Liver (tissue), 7 donors: ENCODE measurements at regions not wholly inside any gene's neighbourhood (a gene's known extent, or its start where the extent isn't known, plus 50 kb on each side); places are given as distances from the start of the nearest gene placed in this dataset.

Source experiments
- DNase-seq: peaks from one replicate; pipeline ENCODE4 v3.0.0-alpha.2; 2017; ENCODE audit warnings: low spot score
- H3K27ac ChIP-seq, 2 donors: one replicate each; pipeline ENCODE4 v1.7.0; 2013; ENCODE audit warnings: inconsistent platforms in 2 of 2, low read length in 2 of 2, control low read depth in 1 of 2, low read depth in 1 of 2, mild to moderate bottlenecking in 1 of 2
- H3K27me3 ChIP-seq, 4 donors: one replicate each; pipeline versions ENCODE4 v1.6.1 to v1.7.0; 2013; ENCODE audit warnings: low read length in 3 of 4, inconsistent platforms in 1 of 4, mild to moderate bottlenecking in 1 of 4, moderate library complexity in 1 of 4; ENCODE audit not compliant: control insufficient read depth in 4 of 4, insufficient read depth in 4 of 4
- H3K36me3 ChIP-seq, 4 donors: one replicate each; pipeline versions ENCODE4 v1.6.1 to v1.7.0; 2013; ENCODE audit warnings: low read length in 3 of 4, mild to moderate bottlenecking in 3 of 4, low read depth in 1 of 4, moderate library complexity in 1 of 4; ENCODE audit not compliant: control insufficient read depth in 4 of 4, insufficient read depth in 3 of 4
- H3K4me1 ChIP-seq, 4 donors: one replicate each; pipeline versions ENCODE4 v1.6.1 to v1.7.0; 2013; ENCODE audit warnings: low read length in 3 of 4, mild to moderate bottlenecking in 3 of 4, moderate library complexity in 1 of 4; ENCODE audit not compliant: control insufficient read depth in 4 of 4, insufficient read depth in 4 of 4
- H3K4me3 ChIP-seq, 3 donors: one replicate each; pipeline versions ENCODE4 v1.6.1 to v1.7.0; 2013; ENCODE audit warnings: low read length in 3 of 3, control low read depth in 1 of 3, low read depth in 1 of 3, mild to moderate bottlenecking in 1 of 3
- H3K9ac ChIP-seq, 2 donors: one replicate each; pipeline ENCODE4 v1.7.0; 2013; ENCODE audit warnings: low read length in 2 of 2, mild to moderate bottlenecking in 2 of 2, moderate library complexity in 2 of 2, control low read depth in 1 of 2, low read depth in 1 of 2
- H3K9me3 ChIP-seq, 4 donors: one replicate each; pipeline versions ENCODE4 v1.6.1 to v1.7.0; 2013; ENCODE audit warnings: low read length in 3 of 4; ENCODE audit not compliant: control insufficient read depth in 4 of 4
- ATF3 ChIP-seq: IDR thresholded peaks from 2 replicates; pipeline ENCODE4 v1.6.1; 2016; ENCODE audit warnings: antibody characterized with exemption
- EGR1 ChIP-seq, 2 donors: IDR thresholded peaks; 2 replicates each; pipeline ENCODE4 v1.6.1; 2016 to 2018; ENCODE audit warnings: antibody characterized with exemption in 2 of 2, low read depth in 2 of 2
- FOXA1 ChIP-seq: IDR thresholded peaks from 2 replicates; pipeline ENCODE4 v1.6.1; 2016; ENCODE audit warnings: antibody characterized with exemption
- FOXA2 ChIP-seq: IDR thresholded peaks from 2 replicates; pipeline ENCODE4 v1.6.1; 2016; ENCODE audit warnings: antibody characterized with exemption
- GABPA ChIP-seq, 2 donors: IDR thresholded peaks in 1 of 2; conservative IDR thresholded peaks in 1 of 2; 2 replicates each; pipeline ENCODE4 v1.6.1; 2016; ENCODE audit warnings: antibody characterized with exemption in 2 of 2, mild to moderate bottlenecking in 1 of 2, moderate library complexity in 1 of 2
- HNF4G ChIP-seq: IDR thresholded peaks from 2 replicates; pipeline ENCODE4 v1.6.1; 2016; ENCODE audit warnings: antibody characterized with exemption
- JUND ChIP-seq, 2 donors: IDR thresholded peaks; 2 replicates each; pipeline ENCODE4 v1.6.1; 2016; ENCODE audit warnings: antibody characterized with exemption in 2 of 2
- NR2F2 ChIP-seq: IDR thresholded peaks from 2 replicates; pipeline ENCODE4 v1.6.1; 2016; ENCODE audit warnings: antibody characterized with exemption
- RAD21 ChIP-seq, 2 donors: IDR thresholded peaks; 2 replicates each; pipeline ENCODE4 v1.6.1; 2016; ENCODE audit warnings: antibody characterized with exemption in 2 of 2, mild to moderate bottlenecking in 2 of 2
- RXRA ChIP-seq, 2 donors: IDR thresholded peaks; 2 replicates each; pipeline ENCODE4 v1.6.1; 2017 to 2018; ENCODE audit warnings: antibody characterized with exemption in 2 of 2, mild to moderate bottlenecking in 1 of 2
- SP1 ChIP-seq: IDR thresholded peaks from 2 replicates; pipeline ENCODE4 v1.6.1; 2018; ENCODE audit warnings: antibody characterized with exemption, mild to moderate bottlenecking
- TAF1 ChIP-seq: conservative IDR thresholded peaks from 2 replicates; pipeline ENCODE4 v1.6.1; 2016; ENCODE audit warnings: antibody characterized with exemption, mild to moderate bottlenecking
- YY1 ChIP-seq: IDR thresholded peaks from 2 replicates; pipeline ENCODE4 v1.6.1; 2016; ENCODE audit warnings: antibody characterized with exemption, mild to moderate bottlenecking
- ZBTB33 ChIP-seq: IDR thresholded peaks from 2 replicates; pipeline ENCODE4 v1.6.1; 2016; ENCODE audit warnings: antibody characterized with exemption
- WGBS: extraction: QIAGEN DNeasy Blood & Tissue Kit; methylation state at CpG from one replicate; pipeline ENCODE4 v1.1.7; 2013; 5-methylcytosine and 5-hydroxymethylcytosine counted together
- TF ChIP-seq, protein P1 (sequence below): IDR thresholded peaks from 2 replicates; pipeline ENCODE4 v1.6.1; 2016; ENCODE audit warnings: antibody characterized with exemption
- TF ChIP-seq, protein P2 (sequence below): IDR thresholded peaks from 2 replicates; pipeline ENCODE4 v1.6.1; 2016; ENCODE audit warnings: antibody characterized with exemption, mild to moderate bottlenecking
- donor health status: healthy.
- donor health status: healthy.
- donor health status: healthy.
- donor health status: healthy.

GRCh38 chr22:48251629-48252028, 1489.2 kb downstream of the TBC1D22A start:
- 72% methylated on average over 5 of the region's 5 CpGs for WGBS
- H3K4me3 ChIP-seq: no peak overlapping the region
- H3K36me3 ChIP-seq: no peaks in the 10 kb centered on the region
- DNase-seq: no peak
- peaks cover 0 to 3% (median 1%) of the 10 kb centered on the region in 4 donors for H3K27me3 ChIP-seq
- no peaks in the 10 kb centered on the region for H3K9me3 ChIP-seq
- no peak overlapping the region for H3K9ac ChIP-seq
- no peaks in the 10 kb centered on the region for H3K4me1 ChIP-seq
- H3K27ac ChIP-seq: no peak overlapping the region
- no peak for TF ChIP-seq ZBTB33
- no peak for TF ChIP-seq TAF1
- no peak for TF ChIP-seq ATF3
- TF ChIP-seq FOXA2: no peak
- TF ChIP-seq HNF4G: no peak
- TF ChIP-seq, protein P1, sequence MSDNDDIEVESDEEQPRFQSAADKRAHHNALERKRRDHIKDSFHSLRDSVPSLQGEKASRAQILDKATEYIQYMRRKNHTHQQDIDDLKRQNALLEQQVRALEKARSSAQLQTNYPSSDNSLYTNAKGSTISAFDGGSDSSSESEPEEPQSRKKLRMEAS: no peak
- TF ChIP-seq YY1: no peak

DNA sequence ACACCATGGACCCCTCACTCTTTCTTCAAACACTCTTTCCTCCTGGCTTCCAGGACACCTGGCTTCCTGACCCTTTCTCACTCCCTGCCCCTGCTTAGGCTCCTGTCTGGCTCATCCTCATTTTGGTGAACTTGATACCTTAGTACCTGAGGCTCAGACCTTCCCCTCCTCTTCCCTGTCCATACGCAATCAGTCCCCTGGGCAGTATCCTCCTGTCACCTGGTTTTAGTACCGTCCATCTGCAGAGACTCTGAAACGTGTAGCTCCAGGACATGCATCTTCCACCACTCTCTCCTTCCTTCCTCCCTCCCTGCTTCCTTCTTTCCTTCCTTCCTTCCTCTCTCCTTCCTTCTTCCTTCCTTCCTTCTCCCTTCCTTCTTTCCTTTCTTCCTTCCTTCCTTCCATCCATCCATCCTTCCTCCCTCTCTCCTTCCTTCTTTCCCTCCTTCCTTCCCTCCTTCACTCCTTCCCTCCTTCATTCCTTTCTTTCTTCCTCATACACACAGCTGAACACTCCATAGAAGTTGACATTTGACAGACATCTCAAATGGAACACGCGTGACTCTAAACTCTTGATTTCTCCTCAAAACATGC, 1488.6 kb downstream of the TBC1D22A start:
- H3K4me1 ChIP-seq: no peaks in the 10 kb centered on the region
- no peak for DNase-seq
- H3K36me3 ChIP-seq: no peaks in the 10 kb centered on the region
- no peak overlapping the region for H3K4me3 ChIP-seq
- WGBS: 66% methylated on average over 5 of the region's 5 CpGs
- peaks cover 0 to 2% (median under 1%) of the 10 kb centered on the region in 4 donors for H3K27me3 ChIP-seq
- no peak overlapping the region for H3K9ac ChIP-seq
- no peaks in the 10 kb centered on the region for H3K9me3 ChIP-seq
- no peak for TF ChIP-seq ZBTB33
- no peak for TF ChIP-seq TAF1
- TF ChIP-seq, protein P2, sequence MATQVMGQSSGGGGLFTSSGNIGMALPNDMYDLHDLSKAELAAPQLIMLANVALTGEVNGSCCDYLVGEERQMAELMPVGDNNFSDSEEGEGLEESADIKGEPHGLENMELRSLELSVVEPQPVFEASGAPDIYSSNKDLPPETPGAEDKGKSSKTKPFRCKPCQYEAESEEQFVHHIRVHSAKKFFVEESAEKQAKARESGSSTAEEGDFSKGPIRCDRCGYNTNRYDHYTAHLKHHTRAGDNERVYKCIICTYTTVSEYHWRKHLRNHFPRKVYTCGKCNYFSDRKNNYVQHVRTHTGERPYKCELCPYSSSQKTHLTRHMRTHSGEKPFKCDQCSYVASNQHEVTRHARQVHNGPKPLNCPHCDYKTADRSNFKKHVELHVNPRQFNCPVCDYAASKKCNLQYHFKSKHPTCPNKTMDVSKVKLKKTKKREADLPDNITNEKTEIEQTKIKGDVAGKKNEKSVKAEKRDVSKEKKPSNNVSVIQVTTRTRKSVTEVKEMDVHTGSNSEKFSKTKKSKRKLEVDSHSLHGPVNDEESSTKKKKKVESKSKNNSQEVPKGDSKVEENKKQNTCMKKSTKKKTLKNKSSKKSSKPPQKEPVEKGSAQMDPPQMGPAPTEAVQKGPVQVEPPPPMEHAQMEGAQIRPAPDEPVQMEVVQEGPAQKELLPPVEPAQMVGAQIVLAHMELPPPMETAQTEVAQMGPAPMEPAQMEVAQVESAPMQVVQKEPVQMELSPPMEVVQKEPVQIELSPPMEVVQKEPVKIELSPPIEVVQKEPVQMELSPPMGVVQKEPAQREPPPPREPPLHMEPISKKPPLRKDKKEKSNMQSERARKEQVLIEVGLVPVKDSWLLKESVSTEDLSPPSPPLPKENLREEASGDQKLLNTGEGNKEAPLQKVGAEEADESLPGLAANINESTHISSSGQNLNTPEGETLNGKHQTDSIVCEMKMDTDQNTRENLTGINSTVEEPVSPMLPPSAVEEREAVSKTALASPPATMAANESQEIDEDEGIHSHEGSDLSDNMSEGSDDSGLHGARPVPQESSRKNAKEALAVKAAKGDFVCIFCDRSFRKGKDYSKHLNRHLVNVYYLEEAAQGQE: no peak
- TF ChIP-seq FOXA2: no peak
- TF ChIP-seq SP1: no peak
- no peak for TF ChIP-seq EGR1 (IDR thresholded peaks at IDR 0.05; ENCODE audit: low read depth in 2 of 2)
- TF ChIP-seq RAD21 (IDR thresholded peaks at IDR 0.05): no peak
- TF ChIP-seq GABPA (IDR thresholded peaks at IDR 0.05 in 1 of 2, conservative IDR thresholded peaks at IDR 0.05 in 1 of 2): no peak
- no peak for TF ChIP-seq RXRA (IDR thresholded peaks at IDR 0.05)
- no peak for TF ChIP-seq FOXA1
- TF ChIP-seq NR2F2: no peak
- no peak for TF ChIP-seq JUND (IDR thresholded peaks at IDR 0.05)
- H3K27ac ChIP-seq: no peak overlapping the region
